Tibial nerve (tissue), 4 donors: ENCODE measurements at regions not wholly inside any gene's neighbourhood (a gene's known extent, or its start where the extent isn't known, plus 50 kb on each side); places are given as distances from the start of the nearest gene placed in this dataset.

ENCODE experiments used
- DNase-seq, 2 donors: peaks; one replicate each; pipeline ENCODE4 v3.0.0-alpha.2; 2019; ENCODE audit warnings: low spot score in 2 of 2
- H3K27ac ChIP-seq, 4 donors: fragments of 200-600 bp; sonication (generic) in 3 of 4; one replicate each; pipeline ENCODE4 v1.5.1; 2017 to 2019; ENCODE audit warnings: mild to moderate bottlenecking in 1 of 4
- H3K27me3 ChIP-seq, 2 donors: fragments of 200-600 bp; sonication (generic) in 1 of 2; one replicate each; pipeline versions ENCODE4 v1.5.1 to v1.6.0; 2017 to 2019
- H3K36me3 ChIP-seq, 3 donors: fragments of 200-600 bp; sonication (generic); one replicate each; pipeline ENCODE4 v1.5.1; 2018 to 2019
- H3K4me1 ChIP-seq, 4 donors: fragments of 200-600 bp; sonication (generic) in 3 of 4; one replicate each; pipeline ENCODE4 v1.5.1; 2017 to 2019
- H3K4me3 ChIP-seq, 4 donors: fragments of 200-600 bp; sonication (generic) in 3 of 4; one replicate each; pipeline ENCODE4 v1.5.1; 2017 to 2019; ENCODE audit warnings: mild to moderate bottlenecking in 1 of 4, moderate library complexity in 1 of 4
- H3K9me3 ChIP-seq, 4 donors: fragments of 200-600 bp; sonication (generic) in 3 of 4; one replicate each; pipeline ENCODE4 v1.5.1; 2017 to 2019
- EP300 ChIP-seq, 2 donors: sonication (generic); formaldehyde crosslinking; IDR thresholded peaks; one replicate each; pipeline ENCODE4 v1.6.1; 2017; ENCODE audit warnings: antibody characterized with exemption in 2 of 2, mild to moderate bottlenecking in 1 of 2
- POLR2A ChIP-seq, 2 donors: fragments of 450-650 bp; IDR thresholded peaks; one replicate each; pipeline ENCODE4 v1.6.1; 2017; ENCODE audit warnings: antibody characterized with exemption in 2 of 2, mild to moderate bottlenecking in 2 of 2, moderate library complexity in 2 of 2
- WGBS, 2 donors: methylation state at CpG; one replicate each; pipeline ENCODE4 v1.1.5; 2018; 5-methylcytosine and 5-hydroxymethylcytosine counted together
- TF ChIP-seq, protein P1 (sequence below), 5 experiments: fragments of 200-600 bp in 3 of 5; fragments of 450-650 bp in 2 of 5; sonication (generic) in 3 of 5; IDR thresholded peaks; one replicate each; pipeline ENCODE4 v1.5.1; 2016 to 2019; ENCODE audit warnings: antibody characterized with exemption in 5 of 5, mild to moderate bottlenecking in 3 of 5, moderate library complexity in 2 of 5

DNA sequence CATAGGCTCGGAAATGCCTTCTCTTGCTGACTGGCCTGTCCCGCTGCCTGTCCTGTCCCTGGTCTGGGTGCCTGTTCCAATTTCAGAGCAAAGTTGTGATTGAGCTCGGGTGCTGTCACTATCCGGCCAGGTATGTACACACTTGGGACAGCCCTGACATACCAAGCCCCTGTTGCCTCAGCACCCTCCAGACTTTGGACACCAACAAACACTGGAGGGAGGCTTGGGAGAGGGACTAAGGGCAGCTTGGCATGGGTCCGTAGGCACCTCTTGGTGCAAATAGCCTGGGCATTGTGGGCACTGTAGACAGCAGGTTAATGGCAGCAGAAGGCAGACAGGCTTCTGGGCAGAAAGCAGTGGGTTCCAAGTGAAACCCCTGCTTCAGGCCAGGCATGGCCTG is 86.3 kb upstream of the SEMA6A start:
- H3K36me3 ChIP-seq = peaks cover 0 to 12% (median 0%) of the 10 kb centered on the region in 3 donors
- WGBS, 2 donors = 98% methylated on average over 4 to 5 of the region's 5 CpGs
- H3K27me3 ChIP-seq = no peaks in the 10 kb centered on the region
- DNase-seq = no peak
- H3K4me1 ChIP-seq = no peaks in the 10 kb centered on the region
- H3K4me3 ChIP-seq = no peak overlapping the region
- H3K27ac ChIP-seq = no peak overlapping the region
- TF ChIP-seq EP300 (IDR thresholded peaks at IDR 0.05) (no peak), POLR2A (IDR thresholded peaks at IDR 0.05) (no peak)
- TF ChIP-seq, protein P1, sequence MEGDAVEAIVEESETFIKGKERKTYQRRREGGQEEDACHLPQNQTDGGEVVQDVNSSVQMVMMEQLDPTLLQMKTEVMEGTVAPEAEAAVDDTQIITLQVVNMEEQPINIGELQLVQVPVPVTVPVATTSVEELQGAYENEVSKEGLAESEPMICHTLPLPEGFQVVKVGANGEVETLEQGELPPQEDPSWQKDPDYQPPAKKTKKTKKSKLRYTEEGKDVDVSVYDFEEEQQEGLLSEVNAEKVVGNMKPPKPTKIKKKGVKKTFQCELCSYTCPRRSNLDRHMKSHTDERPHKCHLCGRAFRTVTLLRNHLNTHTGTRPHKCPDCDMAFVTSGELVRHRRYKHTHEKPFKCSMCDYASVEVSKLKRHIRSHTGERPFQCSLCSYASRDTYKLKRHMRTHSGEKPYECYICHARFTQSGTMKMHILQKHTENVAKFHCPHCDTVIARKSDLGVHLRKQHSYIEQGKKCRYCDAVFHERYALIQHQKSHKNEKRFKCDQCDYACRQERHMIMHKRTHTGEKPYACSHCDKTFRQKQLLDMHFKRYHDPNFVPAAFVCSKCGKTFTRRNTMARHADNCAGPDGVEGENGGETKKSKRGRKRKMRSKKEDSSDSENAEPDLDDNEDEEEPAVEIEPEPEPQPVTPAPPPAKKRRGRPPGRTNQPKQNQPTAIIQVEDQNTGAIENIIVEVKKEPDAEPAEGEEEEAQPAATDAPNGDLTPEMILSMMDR (IDR thresholded peaks at IDR 0.05) = no peak
- H3K9me3 ChIP-seq = peaks cover 0 to 18% (median 0%) of the 10 kb centered on the region in 4 donors

DNA sequence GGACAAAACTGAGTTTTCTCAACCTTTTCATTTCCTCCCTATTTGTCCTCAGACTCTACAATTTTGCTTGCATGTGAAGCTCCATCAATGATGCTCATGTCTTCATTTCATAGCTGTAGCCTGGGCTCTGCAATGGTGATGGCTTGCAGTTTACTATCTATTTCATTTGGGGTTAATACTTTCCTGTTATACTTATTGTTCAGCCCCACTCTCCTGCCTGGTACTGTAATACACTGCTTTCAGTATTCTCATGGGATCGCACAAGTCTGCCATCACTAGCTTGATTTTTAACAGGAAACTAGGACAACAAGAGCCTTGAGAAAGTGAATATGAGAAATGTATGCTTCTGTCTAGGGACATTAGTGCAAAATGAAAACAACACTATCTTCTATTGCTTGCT is 84.2 kb upstream of the SEMA6A start:
- no peak for DNase-seq
- 62 to 63% methylated on average over 1 of the region's 1 CpG for WGBS, 2 donors

GRCh38 chr5:116658141-116658540 is 83.5 kb upstream of the SEMA6A start:
- Histone ChIP-seq H3K36me3 (peaks cover 0 to 12% (median 0%) of the 10 kb centered on the region in 3 donors), H3K27ac (no peak overlapping the region), H3K9me3 (peaks cover 0 to 18% (median 0%) of the 10 kb centered on the region in 4 donors), H3K4me1 (peaks cover 0 to 6% (median 0%) of the 10 kb centered on the region in 4 donors), H3K27me3 (no peaks in the 10 kb centered on the region), H3K4me3 (no peak overlapping the region)
- DNase-seq = no peak
- TF ChIP-seq, protein P1 (IDR thresholded peaks at IDR 0.05) = no peak
- TF ChIP-seq POLR2A (IDR thresholded peaks at IDR 0.05) (no peak), EP300 (IDR thresholded peaks at IDR 0.05) (no peak)

More for the DNA sequence above, 84.2 kb upstream of the SEMA6A start:
- H3K27ac ChIP-seq = no peak overlapping the region
- H3K4me3 ChIP-seq = no peak overlapping the region
- peaks cover 0 to 18% (median 0%) of the 10 kb centered on the region in 4 donors for H3K9me3 ChIP-seq
- no peaks in the 10 kb centered on the region for H3K4me1 ChIP-seq
- peaks cover 0 to 12% (median 0%) of the 10 kb centered on the region in 3 donors for H3K36me3 ChIP-seq
- no peak for TF ChIP-seq EP300 (IDR thresholded peaks at IDR 0.05)
- TF ChIP-seq POLR2A (IDR thresholded peaks at IDR 0.05) = no peak
- TF ChIP-seq, protein P1 (IDR thresholded peaks at IDR 0.05) = no peak
- H3K27me3 ChIP-seq = no peaks in the 10 kb centered on the region

- DNase-seq = no peak
- Histone ChIP-seq H3K27ac (no peak overlapping the region), H3K4me1 (peaks cover 0 to 9% (median 3%) of the 10 kb centered on the region in 4 donors), H3K27me3 (no peaks in the 10 kb centered on the region), H3K4me3 (no peak overlapping the region), H3K9me3 (no peaks in the 10 kb centered on the region), H3K36me3 (peaks cover 0 to 1% (median 0%) of the 10 kb centered on the region in 3 donors)
- WGBS, 2 donors = 95 to 96% methylated on average over 3 of the region's 3 CpGs
- TF ChIP-seq, protein P1 (IDR thresholded peaks at IDR 0.05) = no peak
- TF ChIP-seq POLR2A (IDR thresholded peaks at IDR 0.05) (no peak), EP300 (IDR thresholded peaks at IDR 0.05) (no peak)
Measured at GRCh38 chr5:116655431-116655830, 80.8 kb upstream of the SEMA6A start.

- H3K36me3 ChIP-seq = no peaks in the 10 kb centered on the region
Measured at GRCh38 chr5:116654925-116655324, 80.3 kb upstream of the SEMA6A start.

More at GRCh38 chr5:116654925-116655324, 80.3 kb upstream of the SEMA6A start:
- Histone ChIP-seq H3K4me3 (no peak overlapping the region), H3K27me3 (no peaks in the 10 kb centered on the region), H3K4me1 (peaks cover 0 to 9% (median 3%) of the 10 kb centered on the region in 4 donors), H3K27ac (no peak overlapping the region), H3K9me3 (no peaks in the 10 kb centered on the region)
- DNase-seq = no peak
- 91 to 96% methylated on average over 3 of the region's 3 CpGs for WGBS, 2 donors
- TF ChIP-seq EP300 (IDR thresholded peaks at IDR 0.05) (no peak), POLR2A (IDR thresholded peaks at IDR 0.05) (no peak)
- TF ChIP-seq, protein P1 (IDR thresholded peaks at IDR 0.05) = no peak
